ENCODE measurements at regions not wholly inside any gene's neighbourhood (a gene's known extent, or its start where the extent isn't known, plus 50 kb on each side); places are given as distances from the start of the nearest gene placed in this dataset.
A peak's percentile ranks its signal among the peaks of the same experiment; 100 is the strongest.
"Not testable (repeated sequence)": the region's sequence is repeated elsewhere in the genome, so short reads cannot be mapped to it uniquely, and the experiment has no call there.

DNA sequence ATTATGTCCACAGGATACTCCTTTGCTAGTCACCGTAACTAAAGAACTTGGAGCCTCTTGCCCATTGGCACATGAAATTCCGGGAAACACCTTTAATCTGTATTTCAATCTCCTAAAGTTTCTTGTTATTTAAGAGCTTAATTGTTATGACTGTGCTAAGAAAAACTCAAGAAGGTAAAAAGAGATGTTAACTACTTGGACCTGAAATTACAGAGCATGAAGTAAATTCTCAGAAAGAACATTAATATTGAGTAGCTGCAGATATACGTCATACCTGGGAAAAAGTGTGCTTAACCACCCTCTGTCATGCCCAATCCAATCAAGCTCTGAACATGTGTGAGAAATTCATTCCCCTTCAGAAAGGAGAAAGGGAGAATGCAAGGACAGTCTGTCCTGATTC, 394.9 kb upstream of the PTGER4 start:
- DNase-seq (ENCODE audit: low read depth) = no peak

DNA sequence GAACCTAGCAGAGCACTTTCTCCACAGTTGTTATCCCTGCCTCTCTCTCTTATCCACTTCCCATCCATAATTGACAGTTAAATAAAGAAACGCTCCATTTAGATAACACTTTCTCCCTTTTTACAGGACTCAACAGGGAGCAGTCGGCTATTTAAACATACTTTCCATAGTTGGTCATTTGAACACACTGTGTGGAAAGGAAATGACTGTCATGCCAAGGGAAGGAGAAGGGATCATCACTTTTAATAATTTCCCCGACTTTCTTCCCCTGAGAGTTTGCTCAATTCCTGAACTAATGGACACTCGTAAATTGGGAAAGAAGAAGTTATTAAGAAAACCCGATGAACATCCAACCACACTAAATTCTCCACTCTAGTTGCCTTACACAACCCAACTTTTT, 400.8 kb upstream of the PTGER4 start:
- no peak for DNase-seq (ENCODE audit: low read depth)

- no peak for DNase-seq (ENCODE audit: low read depth)
Measured at GRCh38 chr5:40277161-40277906, 402.4 kb upstream of the PTGER4 start.

- no peak for DNase-seq (ENCODE audit: low read depth)
Measured at GRCh38 chr5:40276426-40277102, 403.2 kb upstream of the PTGER4 start.

DNA sequence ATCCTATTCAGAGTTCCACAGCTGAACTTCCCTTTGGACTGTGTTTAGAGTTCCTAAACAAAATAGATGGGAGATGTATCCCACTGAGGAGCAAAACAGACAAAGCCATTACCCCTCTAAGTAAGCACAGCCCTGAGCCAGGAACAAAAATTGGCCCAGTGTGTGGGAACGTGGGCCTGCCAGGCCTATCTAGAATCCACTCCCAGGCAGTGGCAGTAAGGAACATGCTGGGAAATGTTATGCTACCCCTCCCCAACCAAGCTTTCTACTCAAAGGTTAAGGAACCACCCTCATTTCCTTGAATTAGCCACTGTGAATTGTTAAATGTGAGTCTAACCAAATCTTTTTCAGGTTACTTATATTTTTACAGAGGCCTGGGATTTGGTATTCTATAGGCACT, 405.1 kb upstream of the PTGER4 start:
- no peak for DNase-seq (ENCODE audit: low read depth)

GRCh38 chr5:40273936-40274335, 405.8 kb upstream of the PTGER4 start:
- no peak for DNase-seq (ENCODE audit: low read depth)

- no peak for DNase-seq (ENCODE audit: low read depth)
Measured at GRCh38 chr5:40271476-40271875, 408.2 kb upstream of the PTGER4 start.

GRCh38 chr5:40270274-40270845, 409.4 kb upstream of the PTGER4 start:
- no peak for DNase-seq (ENCODE audit: low read depth)

DNA sequence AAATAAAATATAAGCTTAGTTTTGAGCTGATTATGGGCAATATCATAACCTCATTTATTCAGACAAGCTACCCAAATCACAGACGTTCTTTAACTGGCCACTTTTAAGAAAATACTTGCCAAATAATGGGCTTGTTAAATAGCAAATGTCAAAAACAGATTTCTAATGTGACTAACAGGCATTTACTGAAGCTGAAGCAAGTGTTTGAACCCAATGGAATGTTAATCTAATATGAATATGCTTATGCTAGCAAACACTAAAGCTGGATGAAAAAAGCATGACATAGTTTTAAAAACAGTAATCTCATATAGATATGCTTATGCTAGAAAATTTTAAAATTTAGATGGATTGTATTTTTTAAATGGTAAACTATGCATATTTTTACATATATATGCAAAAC, 411.6 kb upstream of the PTGER4 start:
- DNase-seq (ENCODE audit: low read depth) = no peak

DNA sequence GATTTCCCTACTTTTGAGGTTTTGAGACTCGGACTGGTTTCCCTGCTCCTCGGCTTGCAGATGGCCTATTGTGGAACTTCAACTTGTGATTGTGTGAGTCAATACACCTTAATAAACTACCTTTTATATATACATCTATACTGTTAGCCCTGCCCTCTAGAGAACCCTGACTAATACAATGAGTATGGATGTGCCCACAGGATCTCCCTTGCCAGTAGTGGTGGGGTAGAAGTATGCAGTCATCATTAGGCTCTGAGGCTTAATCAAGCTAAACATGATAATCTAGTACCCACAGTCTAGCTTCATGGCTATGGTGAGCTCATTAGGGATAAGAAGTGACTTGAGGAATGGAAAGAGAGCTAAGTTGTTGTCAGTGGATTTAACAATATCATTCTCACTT, 412.8 kb upstream of the PTGER4 start:
- DNase-seq (ENCODE audit: low read depth) = no peak

GRCh38 chr5:40261984-40262383, 417.7 kb upstream of the PTGER4 start:
- no peak for DNase-seq (ENCODE audit: low read depth)

- no peak for DNase-seq (ENCODE audit: low read depth)
Measured at GRCh38 chr5:40260361-40260760, 419.4 kb upstream of the PTGER4 start.

DNA sequence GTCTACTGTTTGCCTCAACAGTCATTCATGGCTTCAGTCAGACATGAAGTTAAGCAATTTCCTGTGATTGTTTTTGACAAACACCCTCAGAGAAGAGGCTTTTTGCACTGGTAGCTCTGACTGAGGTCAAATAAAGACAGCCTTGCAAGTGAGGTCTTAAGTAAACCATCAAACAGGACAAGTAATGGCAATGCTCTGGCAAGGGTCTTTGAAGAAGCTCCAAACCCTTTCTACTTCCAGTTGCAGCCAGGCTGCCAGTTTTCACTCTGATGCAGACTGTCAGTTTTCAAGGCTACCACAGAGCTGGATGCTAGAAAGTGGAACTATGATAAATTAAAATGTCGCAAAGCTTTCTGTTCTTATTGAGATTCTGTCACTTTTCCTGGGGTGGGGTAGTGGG, 421.5 kb upstream of the PTGER4 start:
- DNase-seq (ENCODE audit: low read depth) = no peak

DNA sequence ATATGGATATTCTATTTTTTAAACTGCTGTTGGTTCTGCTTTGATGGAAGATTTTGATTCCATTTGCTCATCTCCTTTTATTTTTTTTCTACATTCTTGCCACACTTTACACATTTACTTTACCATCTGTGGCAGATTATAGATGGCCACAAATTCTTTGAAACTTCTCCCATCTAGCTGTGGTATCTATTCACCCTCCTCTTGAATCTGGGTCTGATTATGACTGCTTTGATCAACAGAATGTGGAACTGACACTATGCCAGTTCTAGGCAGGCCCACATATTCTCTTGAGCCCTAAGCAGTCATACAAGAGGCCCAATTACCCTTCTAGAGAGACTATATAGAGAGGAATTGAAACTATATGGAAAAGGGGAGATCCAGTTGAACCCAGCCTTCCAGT, 439.0 kb upstream of the PTGER4 start:
- DNase-seq (ENCODE audit: low read depth) = no peak

DNA sequence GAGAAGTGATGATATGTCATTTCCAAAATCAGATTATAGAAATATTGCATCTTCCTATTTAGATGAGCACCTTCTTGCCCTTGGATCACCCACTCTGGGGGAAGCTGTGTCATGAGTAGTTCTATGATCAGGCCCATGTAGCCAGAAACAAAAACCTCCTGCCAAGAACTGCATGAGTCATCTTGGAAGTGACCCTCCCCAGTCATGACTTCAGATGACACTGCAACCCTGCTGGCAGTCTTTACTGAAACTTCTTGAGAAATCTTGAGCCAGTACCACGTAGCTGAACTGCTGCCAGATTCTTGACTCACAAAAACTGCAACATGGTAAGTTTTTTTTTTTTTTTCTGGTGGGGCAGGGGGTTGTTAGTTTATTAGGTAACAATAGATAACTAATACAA, 439.6 kb upstream of the PTGER4 start:
- peak; percentile 28 for DNase-seq (ENCODE audit: low read depth)

- no peak for DNase-seq (ENCODE audit: low read depth)
Measured at GRCh38 chr5:40238066-40238745, 441.5 kb upstream of the PTGER4 start.

- DNase-seq (ENCODE audit: low read depth) = no peak
Measured at GRCh38 chr5:40235471-40236400, 444.0 kb upstream of the PTGER4 start.

DNA sequence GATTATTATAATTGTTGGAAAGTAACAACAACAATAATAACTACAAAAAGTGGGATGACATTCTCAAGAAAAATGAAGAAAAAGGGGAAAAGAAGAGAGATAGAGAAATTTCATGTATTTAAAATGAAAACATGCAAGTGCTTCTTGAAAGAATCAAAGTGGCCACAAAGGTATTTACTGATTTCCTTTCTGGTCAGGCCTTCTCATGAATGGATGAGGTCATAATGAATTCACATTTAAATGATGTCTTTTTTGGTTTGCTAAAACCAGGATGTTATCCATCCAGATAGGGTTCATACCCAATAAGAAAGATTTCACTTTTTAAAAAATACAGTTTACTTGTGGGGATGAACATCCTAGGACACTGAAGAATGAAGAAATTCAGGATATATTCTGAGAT, 446.4 kb upstream of the PTGER4 start:
- no peak for DNase-seq (ENCODE audit: low read depth)

GRCh38 chr5:40227931-40228330, 451.8 kb upstream of the PTGER4 start:
- DNase-seq (ENCODE audit: low read depth) = no peak

- DNase-seq (ENCODE audit: low read depth) = no peak
Measured at GRCh38 chr5:40227366-40227765, 452.3 kb upstream of the PTGER4 start.

GRCh38 chr5:40226906-40227305, 452.8 kb upstream of the PTGER4 start:
- DNase-seq (ENCODE audit: low read depth) = no peak

GRCh38 chr5:40225147-40225546, 454.6 kb upstream of the PTGER4 start:
- DNase-seq (ENCODE audit: low read depth) = not testable (repeated sequence)
